Astrocyte (in vitro differentiated cells and primary cell): ENCODE measurements at regions not wholly inside any gene's neighbourhood (a gene's known extent, or its start where the extent isn't known, plus 50 kb on each side); places are given as distances from the start of the nearest gene placed in this dataset.

Source experiments
- EZH2 ChIP-seq: IDR thresholded peaks from 2 replicates; pipeline ENCODE4 v1.6.1; 2012; ENCODE audit warnings: mild to moderate bottlenecking, low read length, inconsistent platforms; ENCODE audit not compliant: insufficient read depth
- TF ChIP-seq, protein P1 (sequence below): IDR thresholded peaks from 2 replicates; pipeline ENCODE4 v1.5.1; 2011; ENCODE audit warnings: low read depth, mild to moderate bottlenecking, inconsistent platforms, low read length, moderate library complexity; ENCODE audit not compliant: insufficient read depth

DNA sequence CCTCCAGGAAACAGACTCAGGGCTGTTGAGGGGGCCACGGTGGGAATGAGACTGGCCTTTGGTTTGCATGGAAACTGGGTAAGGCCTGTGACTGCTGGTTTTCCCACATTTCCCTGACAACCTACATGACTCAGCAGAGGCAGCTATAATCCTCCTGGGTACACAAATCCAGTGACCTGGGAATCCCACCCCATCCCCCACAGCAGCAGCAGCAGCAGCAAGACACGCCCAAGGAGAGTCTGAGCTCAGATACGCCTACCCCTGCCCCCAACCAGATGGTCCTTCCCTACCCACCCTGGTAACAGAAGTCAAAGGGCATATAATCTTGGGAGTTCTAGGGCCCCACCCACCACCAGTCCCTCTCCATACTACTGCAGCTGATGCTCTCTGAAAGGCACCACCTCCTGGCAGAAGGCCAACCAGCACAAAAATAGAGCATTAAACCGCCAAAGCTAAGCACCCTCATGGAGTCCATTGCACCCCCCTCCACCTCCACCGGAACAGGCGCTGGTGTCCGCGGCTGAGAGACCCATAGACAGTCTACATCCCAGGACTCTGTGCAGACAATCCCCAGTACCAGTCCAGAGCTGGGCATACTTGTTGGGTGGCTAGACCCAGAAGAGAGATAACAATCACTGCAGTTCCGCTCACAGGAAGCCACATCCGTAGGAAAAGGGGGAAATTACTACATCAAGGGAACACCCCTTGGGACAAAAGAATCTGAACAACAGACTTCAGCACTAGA is 237.2 kb upstream of the SPRY2 start:
- TF ChIP-seq, protein P1, sequence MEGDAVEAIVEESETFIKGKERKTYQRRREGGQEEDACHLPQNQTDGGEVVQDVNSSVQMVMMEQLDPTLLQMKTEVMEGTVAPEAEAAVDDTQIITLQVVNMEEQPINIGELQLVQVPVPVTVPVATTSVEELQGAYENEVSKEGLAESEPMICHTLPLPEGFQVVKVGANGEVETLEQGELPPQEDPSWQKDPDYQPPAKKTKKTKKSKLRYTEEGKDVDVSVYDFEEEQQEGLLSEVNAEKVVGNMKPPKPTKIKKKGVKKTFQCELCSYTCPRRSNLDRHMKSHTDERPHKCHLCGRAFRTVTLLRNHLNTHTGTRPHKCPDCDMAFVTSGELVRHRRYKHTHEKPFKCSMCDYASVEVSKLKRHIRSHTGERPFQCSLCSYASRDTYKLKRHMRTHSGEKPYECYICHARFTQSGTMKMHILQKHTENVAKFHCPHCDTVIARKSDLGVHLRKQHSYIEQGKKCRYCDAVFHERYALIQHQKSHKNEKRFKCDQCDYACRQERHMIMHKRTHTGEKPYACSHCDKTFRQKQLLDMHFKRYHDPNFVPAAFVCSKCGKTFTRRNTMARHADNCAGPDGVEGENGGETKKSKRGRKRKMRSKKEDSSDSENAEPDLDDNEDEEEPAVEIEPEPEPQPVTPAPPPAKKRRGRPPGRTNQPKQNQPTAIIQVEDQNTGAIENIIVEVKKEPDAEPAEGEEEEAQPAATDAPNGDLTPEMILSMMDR, result no peak
- no peak for TF ChIP-seq EZH2
